Activated CD4-positive, alpha-beta T cell treated with anti-CD3 and anti-CD28 coated beads, Interleukin-2, Interleukin-4, amounts not matched to agents 100 ng/mL and 50 ng/mL, durations not matched to agents 16 hours and 8 hours (primary cell): ENCODE measurements at regions not wholly inside any gene's neighbourhood (a gene's known extent, or its start where the extent isn't known, plus 50 kb on each side); places are given as distances from the start of the nearest gene placed in this dataset.

ENCODE experiments used
- DNase-seq: peaks from one replicate; pipeline ENCODE4 v3.0.0-alpha.2; 2020; ENCODE audit warnings: low spot score

GRCh38 chr1:175894581-175894980 lies 151.2 kb upstream of the TNR start:
- no peak for DNase-seq

DNA sequence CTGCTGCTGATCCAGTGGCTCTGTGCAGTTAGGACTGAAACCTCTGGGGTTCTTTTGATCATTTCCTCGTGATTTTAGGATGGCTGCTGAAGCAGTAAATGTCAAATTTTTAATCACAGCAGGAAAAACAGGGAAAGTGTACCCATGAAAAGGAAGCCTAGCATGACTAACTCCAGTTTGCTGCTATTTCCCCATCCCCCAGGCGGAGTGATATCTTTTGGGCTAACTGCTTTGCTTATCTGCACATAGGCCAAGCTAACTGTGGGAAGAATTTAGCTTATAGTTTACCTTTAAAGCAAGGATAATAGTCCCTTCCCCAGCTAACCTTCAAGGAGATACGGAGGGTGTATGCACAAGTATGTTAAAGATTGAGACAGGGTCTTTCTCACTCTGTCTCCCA lies 149.8 kb upstream of the TNR start:
- no peak for DNase-seq

- DNase-seq = no peak
Observed at GRCh38 chr1:175892686-175893085, 149.3 kb upstream of the TNR start.

DNA sequence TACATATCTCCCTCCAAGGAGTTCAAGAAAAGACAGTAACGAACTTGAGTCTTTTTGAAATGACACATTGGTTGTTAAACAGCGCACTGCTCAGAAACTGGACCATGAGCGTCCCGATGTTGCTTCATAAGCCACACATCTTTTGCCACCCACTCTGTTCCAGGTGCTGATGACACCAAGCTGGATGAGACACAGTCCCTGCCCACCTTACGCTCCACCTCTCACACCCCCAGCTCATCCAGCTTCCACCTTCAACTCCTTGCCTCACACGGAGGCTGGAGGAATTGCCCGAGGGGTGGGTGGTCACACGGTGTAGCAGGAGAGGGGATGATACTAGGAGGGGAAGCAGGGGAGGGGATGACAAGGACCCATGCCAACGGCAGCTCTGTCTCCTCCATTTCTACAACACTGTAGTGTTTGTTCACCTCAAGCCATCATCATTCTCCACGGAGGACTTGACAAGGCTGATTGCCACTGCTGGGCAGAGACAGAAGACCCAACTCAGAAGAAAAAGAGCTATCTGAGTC lies 148.5 kb upstream of the TNR start:
- DNase-seq = no peak

GRCh38 chr1:175890958-175891357 lies 147.6 kb upstream of the TNR start:
- no peak for DNase-seq

GRCh38 chr1:175889848-175890247 lies 146.5 kb upstream of the TNR start:
- DNase-seq = no peak

DNA sequence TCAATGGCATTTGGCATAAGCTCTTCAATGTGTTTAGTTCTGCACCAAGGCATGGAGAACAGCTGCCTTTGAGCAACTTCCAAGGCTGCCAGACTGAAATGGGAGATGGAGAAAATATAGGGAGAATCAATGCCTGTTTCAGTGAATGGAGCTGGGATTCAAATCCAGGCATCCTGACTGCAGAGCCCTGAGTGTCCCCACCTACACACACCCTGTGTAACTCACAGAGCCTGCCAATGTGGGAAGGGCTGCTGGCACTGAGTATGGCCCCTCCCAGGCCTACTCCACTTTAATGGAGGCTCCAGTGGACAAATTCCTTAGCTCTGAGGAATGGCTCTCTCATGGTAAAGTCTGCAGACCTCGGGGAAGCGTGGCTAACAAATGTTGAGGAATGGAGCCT lies 145.6 kb upstream of the TNR start:
- no peak for DNase-seq

DNA sequence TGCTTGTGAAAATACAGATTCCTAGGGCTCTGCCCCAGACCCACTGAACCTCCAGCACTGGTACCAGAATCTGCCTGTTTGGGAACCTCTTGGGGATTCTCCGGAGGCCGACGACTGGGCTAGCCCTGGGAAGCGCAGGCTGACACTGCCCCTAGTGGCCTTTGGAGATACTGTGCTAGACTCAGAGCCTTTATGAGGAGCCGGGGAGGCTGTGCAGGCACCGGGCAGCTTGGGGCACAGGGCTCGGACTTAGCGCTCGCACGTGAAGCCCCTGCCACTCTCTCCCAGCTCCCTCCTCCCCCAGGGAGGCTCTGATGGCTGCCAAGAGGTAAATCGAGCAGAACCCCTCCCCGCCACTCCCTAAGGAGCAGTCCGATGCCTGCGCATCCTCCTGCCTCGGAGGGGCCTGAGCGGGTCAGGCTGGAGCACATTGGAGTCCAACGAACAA lies 144.6 kb upstream of the TNR start:
- DNase-seq = peak; percentile 25

DNA sequence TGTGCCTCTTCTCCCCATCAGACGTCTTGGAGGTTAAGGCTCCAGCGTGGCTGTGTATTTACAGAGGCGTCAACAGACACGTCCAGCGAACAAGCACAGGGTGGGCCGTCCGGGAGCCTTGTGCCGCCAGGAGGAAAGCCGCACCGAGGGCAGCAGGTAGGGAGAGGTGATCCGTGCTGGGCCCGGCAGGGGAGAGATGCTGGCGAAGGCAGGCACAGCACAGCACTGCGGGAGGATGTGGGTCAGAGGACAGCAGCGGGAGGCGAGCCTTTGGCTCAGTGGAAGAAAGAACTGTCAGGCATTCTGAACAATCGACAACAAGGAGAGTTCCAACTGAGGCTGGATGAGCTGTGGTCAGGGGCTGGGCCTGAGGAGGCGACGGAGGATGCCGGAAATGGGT lies 144.1 kb upstream of the TNR start:
- no peak for DNase-seq

GRCh38 chr1:175885326-175885725 lies 141.9 kb upstream of the TNR start:
- no peak for DNase-seq

- DNase-seq = no peak
Observed at GRCh38 chr1:175884369-175884768, 141.0 kb upstream of the TNR start.

DNA sequence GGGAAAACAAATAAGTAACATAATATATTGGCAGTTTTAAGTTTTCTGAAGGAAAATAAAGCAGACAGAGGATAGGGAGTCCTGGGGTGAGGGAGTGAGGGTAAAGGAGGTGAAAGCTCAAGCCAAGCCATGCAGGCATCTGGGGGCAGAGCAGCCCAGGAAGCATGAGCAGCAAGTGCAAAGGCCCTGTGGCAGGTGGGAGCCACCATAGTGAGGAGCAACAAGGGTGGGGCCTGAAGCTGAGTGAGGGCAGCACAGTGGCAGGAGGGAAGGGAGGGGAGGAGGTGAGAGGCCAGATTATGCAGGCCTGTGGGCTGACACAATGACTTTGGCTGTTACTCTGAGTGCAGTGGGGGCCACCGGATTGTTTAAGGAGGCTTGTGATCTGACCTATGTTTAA lies 138.8 kb upstream of the TNR start:
- no peak for DNase-seq

DNA sequence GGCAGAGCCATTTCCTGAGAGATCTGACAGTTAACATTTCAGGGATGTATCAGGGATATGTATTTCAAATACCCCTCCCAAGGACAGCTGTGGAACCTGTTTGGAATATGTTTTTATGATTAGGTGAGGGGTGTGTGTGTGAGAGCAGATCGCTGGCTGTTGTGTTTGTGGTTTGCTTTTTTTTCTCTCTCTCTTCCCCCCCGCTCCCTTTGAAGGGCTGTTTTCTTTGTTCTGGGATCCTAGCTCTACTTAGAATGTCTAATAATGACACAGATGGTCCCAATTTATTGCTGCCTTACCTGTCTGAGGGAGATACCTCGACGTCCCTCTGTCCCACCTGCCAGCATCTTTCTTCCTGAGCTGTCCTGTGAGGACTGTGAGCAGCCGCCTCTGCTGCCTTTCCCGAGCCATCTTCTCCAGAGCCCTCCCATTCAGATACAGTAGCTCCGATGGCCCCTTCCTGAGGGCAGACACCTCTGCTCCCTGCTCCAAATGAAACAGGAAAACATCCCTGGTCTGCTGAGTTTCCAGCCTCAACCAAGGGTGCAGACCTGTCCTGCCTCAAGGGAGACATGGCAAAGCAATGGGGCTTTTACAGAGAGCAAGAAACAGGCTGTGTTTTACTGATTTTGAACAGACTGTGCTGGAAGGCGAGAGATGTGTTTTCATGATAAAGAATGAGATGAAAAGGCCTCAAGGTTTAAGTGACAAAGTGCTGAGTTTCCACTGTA lies 138.0 kb upstream of the TNR start:
- no peak for DNase-seq

DNA sequence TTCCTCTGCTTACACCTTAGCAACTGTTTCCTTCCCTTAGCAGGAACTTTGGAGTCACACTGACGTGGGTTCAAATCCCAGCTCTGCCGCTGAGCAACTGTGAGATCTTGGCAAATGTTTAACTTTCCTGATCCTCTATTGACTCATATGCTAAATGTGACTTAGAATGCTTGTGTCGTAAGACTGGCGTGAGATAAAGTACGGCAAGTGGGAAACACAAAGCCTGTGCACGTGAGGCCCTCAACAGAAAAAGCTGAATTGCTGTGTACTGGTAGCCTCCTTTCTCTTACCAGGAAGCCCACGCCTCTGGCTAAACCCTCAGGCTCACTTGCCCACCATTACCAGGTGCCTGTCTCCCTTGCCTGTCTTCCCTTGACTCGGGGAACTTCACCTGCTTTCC lies 135.4 kb upstream of the TNR start:
- DNase-seq = no peak

DNA sequence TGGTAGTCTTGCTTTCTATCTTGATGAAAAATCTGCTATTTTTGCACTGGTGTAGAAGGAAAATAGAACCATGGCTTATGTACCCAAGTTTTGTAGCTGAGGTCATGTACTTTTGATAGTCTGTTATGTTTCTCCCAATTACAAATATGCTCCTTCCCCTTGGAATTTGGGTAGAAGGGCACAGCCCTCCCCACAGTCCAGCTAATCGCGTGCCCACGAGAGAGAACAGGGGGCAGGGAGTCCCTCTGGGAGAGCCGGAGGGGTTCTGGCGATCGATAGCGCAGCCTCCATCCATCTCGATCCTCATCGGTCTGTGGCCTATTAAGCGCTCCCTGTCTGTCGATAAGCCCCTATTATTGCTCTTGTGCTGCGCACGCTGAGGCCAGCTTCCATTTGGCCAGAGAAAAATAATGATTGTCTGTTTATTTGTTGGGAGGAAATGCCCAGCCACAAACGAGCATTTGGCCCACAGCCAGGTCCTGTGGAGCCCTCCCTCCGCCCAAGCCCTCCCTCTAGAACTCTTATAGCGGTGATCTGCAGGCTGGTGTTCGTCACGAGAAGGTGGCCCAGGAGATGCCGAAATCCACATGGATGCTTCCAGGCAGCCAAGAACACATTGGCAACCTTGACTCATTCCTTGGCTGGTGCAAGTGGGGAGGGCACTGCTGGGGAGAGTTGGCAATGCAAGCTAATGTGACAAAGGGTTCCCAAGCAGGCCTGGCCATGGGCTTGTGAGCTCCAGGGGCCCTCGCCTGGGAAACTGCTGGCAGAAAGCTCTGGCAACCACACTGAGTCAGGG lies 134.7 kb upstream of the TNR start:
- no peak for DNase-seq

DNA sequence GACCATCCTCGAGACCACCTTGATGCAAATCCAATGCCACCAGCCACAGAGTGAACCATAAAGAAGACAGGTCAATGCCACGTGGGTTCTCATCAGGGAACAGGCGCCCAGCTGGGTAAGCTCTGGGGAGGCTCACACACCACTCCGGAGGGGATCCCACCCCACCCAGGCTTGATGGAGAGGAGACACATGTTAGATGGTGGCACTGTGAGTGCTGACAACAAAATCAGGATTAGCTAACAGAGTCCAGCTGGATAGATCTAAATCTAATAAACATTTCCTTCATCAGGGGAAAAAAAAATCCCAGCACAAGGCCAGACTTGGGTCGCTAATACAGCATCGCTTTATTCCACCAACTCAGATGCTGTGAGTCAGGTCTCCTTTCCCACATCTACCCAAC lies 132.2 kb upstream of the TNR start:
- no peak for DNase-seq

GRCh38 chr1:175874081-175874480 lies 130.7 kb upstream of the TNR start:
- no peak for DNase-seq

- no peak for DNase-seq
Observed at GRCh38 chr1:175873290-175873935, 130.0 kb upstream of the TNR start.

DNA sequence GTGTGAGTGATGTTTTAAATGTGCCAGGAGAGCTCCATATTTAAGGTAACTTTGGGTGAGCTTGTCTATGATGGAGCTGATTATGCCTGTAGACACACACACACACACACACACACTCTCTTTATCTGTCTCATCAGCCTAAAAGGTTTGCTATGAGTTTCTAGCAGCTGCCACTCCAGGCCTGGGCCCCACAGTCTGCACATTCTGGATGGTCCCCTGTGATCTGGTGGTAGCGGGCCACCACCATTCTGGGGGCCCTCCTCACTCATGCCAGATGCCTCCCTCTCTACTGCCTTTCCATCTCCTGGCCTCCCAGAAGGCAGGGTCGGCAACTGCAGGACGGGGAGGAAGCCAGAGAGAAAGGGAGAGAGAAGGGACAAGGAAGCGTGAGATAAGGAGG lies 129.2 kb upstream of the TNR start:
- DNase-seq = no peak

GRCh38 chr1:175871647-175872046 lies 128.3 kb upstream of the TNR start:
- no peak for DNase-seq

DNA sequence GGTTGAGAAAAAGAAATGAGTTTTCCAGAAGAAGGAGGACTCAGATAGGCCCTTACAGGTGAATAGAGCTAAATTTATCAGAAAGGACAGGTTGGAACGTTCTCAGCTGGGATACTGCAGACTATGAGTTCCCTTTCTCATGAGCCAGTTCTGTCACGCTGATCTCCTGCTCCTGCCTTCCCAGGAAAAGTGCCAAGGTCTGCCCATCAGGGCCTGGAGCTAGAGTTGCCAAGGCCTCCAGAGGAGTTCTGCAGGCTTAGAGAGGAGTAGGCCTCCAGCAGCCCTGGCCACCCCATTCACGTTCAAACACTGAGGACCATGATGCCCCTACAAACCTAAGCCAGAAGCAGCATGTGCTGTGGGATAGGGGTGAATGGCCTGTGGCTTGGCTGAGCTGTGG lies 126.8 kb upstream of the TNR start:
- DNase-seq = no peak

DNA sequence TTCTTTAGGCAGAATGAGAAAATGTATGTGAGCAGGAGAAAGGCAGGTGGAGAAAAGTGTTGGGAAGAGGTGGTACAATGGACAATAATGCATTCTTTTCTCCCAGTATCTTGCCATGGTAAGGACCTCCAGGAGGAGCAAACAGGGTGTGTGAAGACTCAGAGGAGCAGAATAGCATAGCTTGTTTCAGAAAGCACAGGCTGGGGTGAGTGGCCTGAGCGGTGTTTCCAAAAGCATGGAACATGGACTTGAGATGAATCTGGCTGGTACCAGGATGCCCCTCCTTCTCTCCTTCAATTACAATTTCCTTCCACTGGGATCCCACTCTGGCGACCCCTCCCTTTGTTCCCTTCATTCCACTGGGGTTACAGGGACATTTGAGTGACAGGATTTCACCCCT lies 123.4 kb upstream of the TNR start:
- DNase-seq = no peak
